ENCODE measurements at regions not wholly inside any gene's neighbourhood (a gene's known extent, or its start where the extent isn't known, plus 50 kb on each side); places are given as distances from the start of the nearest gene placed in this dataset.
"Not testable (repeated sequence)": the region's sequence is repeated elsewhere in the genome, so short reads cannot be mapped to it uniquely, and the experiment has no call there.

- Histone ChIP-seq H3K4me3 (ENCODE audit: low read length) (no peak overlapping the region), H3K27ac (ENCODE audit: low read length) (no peak overlapping the region), H3K27me3 (ENCODE audit: control insufficient read depth, insufficient read depth, low read length) (no peaks in the 10 kb centered on the region), H3K4me1 (ENCODE audit: control insufficient read depth, insufficient read depth, low read length) (no peaks in the 10 kb centered on the region), H3K36me3 (ENCODE audit: control insufficient read depth, insufficient read depth, low read length) (no peaks in the 10 kb centered on the region), H3K9me3 (ENCODE audit: control insufficient read depth, low read depth, low read length) (no peaks in the 10 kb centered on the region)
- no peak for DNase-seq
These were observed 639.6 kb upstream of the CBLB start for GRCh38 chr3:106508331-106508893.

GRCh38 chr3:106510206-106510605, 641.4 kb upstream of the CBLB start:
- 100% methylated on average over 1 of the region's 1 CpG for WGBS (ENCODE audit: insufficient coverage, low lambda C conversion rate)
- no peak for DNase-seq
- no peaks in the 10 kb centered on the region for H3K9me3 ChIP-seq (ENCODE audit: control insufficient read depth, low read depth, low read length)

GRCh38 chr3:106512846-106513245, 644.0 kb upstream of the CBLB start:
- Histone ChIP-seq H3K36me3 (ENCODE audit: control insufficient read depth, insufficient read depth, low read length) (no peaks in the 10 kb centered on the region), H3K9me3 (ENCODE audit: control insufficient read depth, low read depth, low read length) (no peaks in the 10 kb centered on the region), H3K27ac (ENCODE audit: low read length) (no peak overlapping the region), H3K4me1 (ENCODE audit: control insufficient read depth, insufficient read depth, low read length) (no peaks in the 10 kb centered on the region), H3K4me3 (ENCODE audit: low read length) (no peak overlapping the region), H3K27me3 (ENCODE audit: control insufficient read depth, insufficient read depth, low read length) (no peaks in the 10 kb centered on the region)
- no CpG with 5 or more reads among the region's 1 CpG for WGBS (ENCODE audit: insufficient coverage, low lambda C conversion rate)
- no peak for DNase-seq

More at GRCh38 chr3:106510206-106510605, 641.4 kb upstream of the CBLB start:
- Histone ChIP-seq H3K36me3 (ENCODE audit: control insufficient read depth, insufficient read depth, low read length) (no peaks in the 10 kb centered on the region), H3K4me3 (ENCODE audit: low read length) (no peak overlapping the region), H3K27ac (ENCODE audit: low read length) (no peak overlapping the region), H3K4me1 (ENCODE audit: control insufficient read depth, insufficient read depth, low read length) (no peaks in the 10 kb centered on the region), H3K27me3 (ENCODE audit: control insufficient read depth, insufficient read depth, low read length) (no peaks in the 10 kb centered on the region)

- no peaks in the 10 kb centered on the region for H3K4me1 ChIP-seq (ENCODE audit: control insufficient read depth, insufficient read depth, low read length)
- no peak for DNase-seq
- 95% methylated on average over 3 of the region's 4 CpGs for WGBS (ENCODE audit: insufficient coverage, low lambda C conversion rate)
- H3K9me3 ChIP-seq (ENCODE audit: control insufficient read depth, low read depth, low read length) = no peaks in the 10 kb centered on the region
- no peak overlapping the region for H3K4me3 ChIP-seq (ENCODE audit: low read length)
- H3K36me3 ChIP-seq (ENCODE audit: control insufficient read depth, insufficient read depth, low read length) = no peaks in the 10 kb centered on the region
- H3K27ac ChIP-seq (ENCODE audit: low read length) = no peak overlapping the region
- no peaks in the 10 kb centered on the region for H3K27me3 ChIP-seq (ENCODE audit: control insufficient read depth, insufficient read depth, low read length)
These were observed 645.6 kb upstream of the CBLB start for GRCh38 chr3:106514431-106514830.

- no peak for DNase-seq
- no peak overlapping the region for H3K4me3 ChIP-seq (ENCODE audit: low read length)
- no peaks in the 10 kb centered on the region for H3K9me3 ChIP-seq (ENCODE audit: control insufficient read depth, low read depth, low read length)
- no peaks in the 10 kb centered on the region for H3K4me1 ChIP-seq (ENCODE audit: control insufficient read depth, insufficient read depth, low read length)
- no peaks in the 10 kb centered on the region for H3K27me3 ChIP-seq (ENCODE audit: control insufficient read depth, insufficient read depth, low read length)
- H3K36me3 ChIP-seq (ENCODE audit: control insufficient read depth, insufficient read depth, low read length) = no peaks in the 10 kb centered on the region
- H3K27ac ChIP-seq (ENCODE audit: low read length) = no peak overlapping the region
These were observed 649.7 kb upstream of the CBLB start for GRCh38 chr3:106518516-106518915.

GRCh38 chr3:106522397-106522796, 653.6 kb upstream of the CBLB start:
- DNase-seq = peak in 1 of 2 donors; percentile 10
- no peaks in the 10 kb centered on the region for H3K4me1 ChIP-seq (ENCODE audit: control insufficient read depth, insufficient read depth, low read length)

GRCh38 chr3:106528932-106529331, 660.1 kb upstream of the CBLB start:
- Histone ChIP-seq H3K36me3 (ENCODE audit: control insufficient read depth, insufficient read depth, low read length) (no peaks in the 10 kb centered on the region), H3K27ac (ENCODE audit: low read length) (no peak overlapping the region), H3K9me3 (ENCODE audit: control insufficient read depth, low read depth, low read length) (no peaks in the 10 kb centered on the region), H3K27me3 (ENCODE audit: control insufficient read depth, insufficient read depth, low read length) (no peaks in the 10 kb centered on the region), H3K4me1 (ENCODE audit: control insufficient read depth, insufficient read depth, low read length) (no peaks in the 10 kb centered on the region), H3K4me3 (ENCODE audit: low read length) (no peak overlapping the region)
- DNase-seq = no peak
- 83% methylated on average over 1 of the region's 4 CpGs for WGBS (ENCODE audit: insufficient coverage, low lambda C conversion rate)

More at GRCh38 chr3:106522397-106522796, 653.6 kb upstream of the CBLB start:
- H3K36me3 ChIP-seq (ENCODE audit: control insufficient read depth, insufficient read depth, low read length) = no peaks in the 10 kb centered on the region
- no peak overlapping the region for H3K27ac ChIP-seq (ENCODE audit: low read length)
- WGBS (ENCODE audit: insufficient coverage, low lambda C conversion rate) = 21% methylated on average over 3 of the region's 4 CpGs
- no peaks in the 10 kb centered on the region for H3K27me3 ChIP-seq (ENCODE audit: control insufficient read depth, insufficient read depth, low read length)
- H3K4me3 ChIP-seq (ENCODE audit: low read length) = no peak overlapping the region
- no peaks in the 10 kb centered on the region for H3K9me3 ChIP-seq (ENCODE audit: control insufficient read depth, low read depth, low read length)

- Histone ChIP-seq H3K9me3 (ENCODE audit: control insufficient read depth, low read depth, low read length) (no peaks in the 10 kb centered on the region), H3K4me3 (ENCODE audit: low read length) (no peak overlapping the region), H3K4me1 (ENCODE audit: control insufficient read depth, insufficient read depth, low read length) (no peaks in the 10 kb centered on the region), H3K27me3 (ENCODE audit: control insufficient read depth, insufficient read depth, low read length) (no peaks in the 10 kb centered on the region), H3K36me3 (ENCODE audit: control insufficient read depth, insufficient read depth, low read length) (no peaks in the 10 kb centered on the region), H3K27ac (ENCODE audit: low read length) (no peak overlapping the region)
- DNase-seq = no peak
These were observed 660.9 kb upstream of the CBLB start for GRCh38 chr3:106529738-106530137.

- Histone ChIP-seq H3K9me3 (ENCODE audit: control insufficient read depth, low read depth, low read length) (no peaks in the 10 kb centered on the region), H3K4me1 (ENCODE audit: control insufficient read depth, insufficient read depth, low read length) (no peaks in the 10 kb centered on the region), H3K36me3 (ENCODE audit: control insufficient read depth, insufficient read depth, low read length) (no peaks in the 10 kb centered on the region), H3K27ac (ENCODE audit: low read length) (no peak overlapping the region), H3K4me3 (ENCODE audit: low read length) (no peak overlapping the region), H3K27me3 (ENCODE audit: control insufficient read depth, insufficient read depth, low read length) (no peaks in the 10 kb centered on the region)
- no CpG with 5 or more reads among the region's 1 CpG for WGBS (ENCODE audit: insufficient coverage, low lambda C conversion rate)
- no peak for DNase-seq
These were observed 661.6 kb upstream of the CBLB start for GRCh38 chr3:106530367-106530766.

- H3K36me3 ChIP-seq (ENCODE audit: control insufficient read depth, insufficient read depth, low read length); H3K27ac ChIP-seq (ENCODE audit: low read length); H3K9me3 ChIP-seq (ENCODE audit: control insufficient read depth, low read depth, low read length); DNase-seq; H3K4me1 ChIP-seq (ENCODE audit: control insufficient read depth, insufficient read depth, low read length); H3K4me3 ChIP-seq (ENCODE audit: low read length); H3K27me3 ChIP-seq (ENCODE audit: control insufficient read depth, insufficient read depth, low read length): not testable (repeated sequence)
- WGBS (ENCODE audit: insufficient coverage, low lambda C conversion rate) = 83% methylated on average over 3 of the region's 5 CpGs
These were observed 663.0 kb upstream of the CBLB start for GRCh38 chr3:106531771-106532329.

- no peak for DNase-seq
- 100% methylated on average over 2 of the region's 5 CpGs for WGBS (ENCODE audit: insufficient coverage, low lambda C conversion rate)
- H3K4me3 ChIP-seq (ENCODE audit: low read length) = no peak overlapping the region
- no peaks in the 10 kb centered on the region for H3K36me3 ChIP-seq (ENCODE audit: control insufficient read depth, insufficient read depth, low read length)
- H3K9me3 ChIP-seq (ENCODE audit: control insufficient read depth, low read depth, low read length) = no peaks in the 10 kb centered on the region
- H3K4me1 ChIP-seq (ENCODE audit: control insufficient read depth, insufficient read depth, low read length) = no peaks in the 10 kb centered on the region
- no peaks in the 10 kb centered on the region for H3K27me3 ChIP-seq (ENCODE audit: control insufficient read depth, insufficient read depth, low read length)
- no peak overlapping the region for H3K27ac ChIP-seq (ENCODE audit: low read length)
These were observed 664.4 kb upstream of the CBLB start for GRCh38 chr3:106533093-106533787.
